HG03045 (cell line): ENCODE measurements at regions not wholly inside any gene's neighbourhood (a gene's known extent, or its start where the extent isn't known, plus 50 kb on each side); places are given as distances from the start of the nearest gene placed in this dataset.

Experiments
- ATAC-seq: cut with Tn5 transposase; IDR thresholded peaks from one replicate; pipeline ENCODE4 v1.9.1; 2021; ENCODE audit warnings: mild to moderate bottlenecking, moderate library complexity; ENCODE audit not compliant: unreplicated experiment

DNA sequence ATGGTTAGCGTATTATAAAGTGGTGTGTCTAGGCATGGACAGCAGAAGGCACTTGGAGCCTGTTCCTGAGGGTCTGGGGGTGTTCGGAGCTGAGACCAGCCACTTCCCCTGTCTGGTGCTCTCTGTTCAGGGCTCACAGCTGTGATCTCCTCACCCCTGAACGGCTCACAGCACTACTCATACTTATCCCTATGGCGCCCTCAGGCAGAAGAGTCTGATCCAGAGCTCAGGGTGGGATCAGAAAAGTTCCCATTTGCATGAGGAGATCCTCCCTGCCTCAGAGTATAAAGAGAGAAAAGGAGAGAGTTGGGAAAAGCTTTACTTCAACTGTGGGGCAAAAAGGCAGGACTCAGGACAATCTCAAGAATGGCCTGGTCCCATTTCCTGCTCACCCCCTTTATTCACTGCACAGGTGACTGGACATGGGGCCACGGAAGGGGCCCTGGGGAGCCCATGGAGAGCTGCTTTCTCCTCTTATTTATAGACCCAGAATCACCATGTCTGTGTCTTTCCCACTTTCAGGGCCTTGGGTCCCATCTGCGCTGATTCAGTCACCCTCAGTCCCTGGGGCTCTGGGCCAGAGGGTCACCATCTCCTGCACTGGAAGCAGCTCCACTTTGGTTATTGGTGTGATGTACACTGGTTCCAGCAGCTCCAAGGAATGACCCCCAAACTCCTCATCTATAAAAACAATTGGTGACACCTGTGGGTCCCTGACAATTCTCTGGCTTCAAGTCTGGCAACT lies 97.0 kb upstream of the TOP3B start:
- ATAC-seq = no peak

DNA sequence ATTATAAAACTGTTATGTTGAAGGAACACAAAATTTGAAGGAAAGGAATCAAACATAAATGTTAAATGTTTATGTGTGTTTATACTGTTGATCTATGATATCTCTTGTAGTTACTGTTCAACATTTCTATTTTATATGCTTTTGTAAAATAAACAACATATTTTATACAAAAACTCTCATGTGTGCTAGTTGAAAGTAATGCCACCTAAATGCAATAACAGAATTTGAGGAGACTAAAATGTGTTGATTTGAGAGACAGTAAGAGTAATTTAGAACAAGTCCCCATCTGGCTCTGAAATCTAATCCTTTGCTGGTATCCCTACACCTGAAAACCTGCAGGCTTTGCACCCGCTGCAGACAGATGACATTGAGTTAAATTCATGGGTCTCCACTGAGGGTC lies 95.7 kb upstream of the TOP3B start:
- no peak for ATAC-seq

DNA sequence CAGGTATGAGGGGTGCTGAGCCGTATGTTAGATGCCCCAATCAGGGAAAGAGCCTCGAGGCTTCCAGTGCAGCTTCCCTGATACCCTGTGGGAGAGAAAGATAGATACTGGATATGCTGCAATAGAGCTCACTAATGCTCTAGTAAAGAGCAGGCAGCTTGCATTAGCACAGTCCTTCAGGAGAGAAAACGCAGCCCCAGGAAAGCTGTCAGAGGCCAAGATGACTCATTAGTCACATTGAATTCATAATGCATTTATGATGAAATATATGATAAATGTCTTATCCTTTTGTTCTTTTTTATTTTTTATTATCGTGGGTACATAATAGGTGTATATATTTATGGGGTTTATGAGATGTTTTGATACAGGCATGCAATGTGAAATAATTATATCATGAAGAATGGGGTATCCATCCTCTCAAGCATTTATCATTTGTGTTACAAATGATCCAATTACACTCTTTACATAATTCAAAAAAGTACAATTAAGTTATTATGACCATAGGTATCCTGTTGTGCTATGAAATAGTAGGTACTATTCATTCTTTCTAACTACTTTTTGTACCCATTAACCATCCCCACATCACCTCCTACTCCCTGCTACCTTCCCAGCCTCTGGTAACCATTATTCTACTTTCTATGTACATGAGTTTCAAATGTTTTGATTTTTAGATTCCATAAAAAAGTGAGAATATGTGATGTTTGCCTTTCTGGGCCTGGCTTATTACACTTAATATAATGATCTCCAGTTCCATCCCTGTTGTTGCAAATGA lies 94.5 kb upstream of the TOP3B start:
- ATAC-seq = no peak

DNA sequence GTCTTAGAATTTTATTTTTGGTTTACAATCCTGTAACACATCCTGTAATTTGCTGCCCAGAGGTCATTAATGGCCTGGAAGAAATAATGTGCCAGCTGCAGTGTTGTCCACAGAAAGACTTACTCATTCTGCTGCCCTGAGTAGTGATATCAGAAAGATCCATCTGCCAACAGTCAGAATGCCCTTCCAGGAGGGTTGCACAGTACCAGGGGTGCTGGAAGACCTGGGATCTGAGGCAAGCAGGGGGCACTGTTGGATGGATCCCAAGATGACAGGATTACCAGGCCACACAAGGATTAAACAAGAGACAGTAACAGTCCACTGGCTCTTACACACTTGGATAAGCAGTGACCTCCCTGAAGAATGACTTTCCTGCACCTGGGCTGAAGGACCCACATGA lies 93.8 kb upstream of the TOP3B start:
- ATAC-seq = no peak

DNA sequence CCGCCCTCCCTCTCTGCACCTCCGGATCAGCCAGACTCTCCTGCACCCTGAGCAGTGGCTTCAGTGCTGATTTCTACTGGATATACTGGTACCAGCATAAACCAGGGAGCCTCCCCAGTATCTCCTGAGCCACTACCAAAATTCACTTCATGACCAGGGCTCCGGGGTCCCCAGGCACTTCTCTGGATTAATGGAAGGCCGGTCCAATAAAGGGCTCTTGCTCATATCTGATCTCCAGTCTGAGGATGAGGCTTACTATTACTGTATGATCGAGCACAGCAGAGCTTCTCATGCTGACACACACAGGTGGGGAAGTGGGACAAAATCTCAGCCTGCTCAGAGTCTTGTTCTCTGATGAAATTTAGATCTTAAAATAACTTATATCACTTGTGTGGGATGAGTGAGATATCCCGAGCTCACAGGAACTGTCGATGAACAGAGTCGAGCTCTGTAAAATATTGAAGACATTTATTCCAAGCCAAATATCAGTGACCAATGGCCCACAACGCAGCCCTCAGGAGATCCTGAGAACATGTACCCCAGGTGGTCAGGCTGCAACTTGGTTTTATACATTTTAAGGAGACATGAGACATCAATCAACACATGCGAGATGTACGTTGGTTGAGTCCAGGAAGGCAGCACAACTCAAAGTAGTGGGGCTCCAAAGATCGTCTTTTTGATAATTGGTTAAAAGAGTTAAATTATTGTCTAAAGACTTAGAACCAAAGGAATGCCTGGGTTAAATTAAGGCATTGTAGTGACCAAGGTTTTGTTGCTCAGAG lies 93.0 kb upstream of the TOP3B start:
- no peak for ATAC-seq

DNA sequence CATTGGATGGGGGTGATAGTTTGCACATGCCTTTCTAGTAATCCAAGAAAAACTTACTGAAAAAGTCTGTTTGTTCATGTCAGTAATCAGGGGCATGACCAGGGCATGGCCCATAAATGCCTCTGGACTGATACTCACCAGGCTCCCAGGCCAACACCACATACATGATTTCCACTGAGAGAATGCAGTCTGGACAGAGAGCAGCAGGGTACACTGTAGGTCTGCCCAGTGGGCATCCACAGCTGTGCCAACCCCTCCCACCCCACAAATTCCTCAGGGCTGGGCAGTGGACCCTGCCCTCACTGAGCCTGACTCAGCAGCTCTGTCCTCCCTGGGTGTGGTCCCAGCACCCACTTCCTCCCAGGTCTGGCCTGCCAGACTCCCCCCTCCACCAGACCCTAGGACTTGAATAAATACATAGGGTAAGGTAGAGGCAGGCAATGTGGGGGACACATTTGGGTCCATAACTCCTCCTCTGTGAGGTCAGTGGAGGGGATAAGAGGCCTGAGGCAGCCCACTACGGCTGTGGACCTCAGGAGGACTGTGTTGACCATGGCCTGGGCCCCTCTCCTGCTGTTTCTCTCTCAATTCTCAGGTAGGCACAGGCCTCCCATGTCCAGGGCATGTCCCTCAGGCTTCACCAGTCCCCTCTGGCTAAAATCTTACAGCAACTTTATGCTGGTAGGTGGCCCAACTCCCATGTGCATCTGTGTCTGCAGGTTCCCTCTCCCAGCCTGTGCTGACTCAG lies 92.2 kb upstream of the TOP3B start:
- no peak for ATAC-seq

DNA sequence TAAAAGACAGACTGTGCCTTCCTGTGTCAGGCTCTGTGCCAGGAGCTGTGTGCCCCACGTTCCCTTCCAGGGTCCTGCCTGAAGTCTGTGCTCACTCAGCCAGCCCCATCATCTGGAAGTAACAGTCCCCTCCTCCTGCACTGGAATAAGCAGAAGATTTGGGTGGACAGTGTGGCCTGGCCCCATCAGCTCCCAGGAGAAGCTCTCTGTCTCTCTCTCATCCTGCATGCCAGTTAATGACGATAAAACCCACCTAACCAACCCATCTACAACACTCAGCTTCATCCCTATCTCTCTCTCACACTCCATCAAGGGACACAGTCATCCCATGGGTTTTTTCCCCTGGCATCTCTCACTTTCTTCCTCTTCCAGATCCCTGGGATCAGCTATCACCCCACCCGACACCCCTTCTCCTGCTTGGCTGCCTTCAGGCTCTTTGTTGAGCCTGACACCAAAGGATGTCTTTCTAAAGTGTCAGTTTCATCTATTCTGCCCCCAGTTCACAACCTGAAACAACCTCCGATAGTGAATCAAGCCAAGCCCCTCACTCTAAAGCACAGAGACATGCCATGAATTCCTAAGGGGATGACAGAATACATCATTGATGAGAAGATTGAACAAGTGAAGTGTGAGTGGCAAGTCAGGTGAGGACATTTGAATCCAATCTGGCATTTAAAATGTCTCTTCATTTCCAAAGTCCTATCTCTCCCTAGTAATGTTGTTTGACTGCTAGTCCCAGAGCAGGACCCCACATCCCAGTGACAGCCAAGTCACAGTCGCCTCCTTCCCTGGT lies 91.4 kb upstream of the TOP3B start:
- no peak for ATAC-seq

DNA sequence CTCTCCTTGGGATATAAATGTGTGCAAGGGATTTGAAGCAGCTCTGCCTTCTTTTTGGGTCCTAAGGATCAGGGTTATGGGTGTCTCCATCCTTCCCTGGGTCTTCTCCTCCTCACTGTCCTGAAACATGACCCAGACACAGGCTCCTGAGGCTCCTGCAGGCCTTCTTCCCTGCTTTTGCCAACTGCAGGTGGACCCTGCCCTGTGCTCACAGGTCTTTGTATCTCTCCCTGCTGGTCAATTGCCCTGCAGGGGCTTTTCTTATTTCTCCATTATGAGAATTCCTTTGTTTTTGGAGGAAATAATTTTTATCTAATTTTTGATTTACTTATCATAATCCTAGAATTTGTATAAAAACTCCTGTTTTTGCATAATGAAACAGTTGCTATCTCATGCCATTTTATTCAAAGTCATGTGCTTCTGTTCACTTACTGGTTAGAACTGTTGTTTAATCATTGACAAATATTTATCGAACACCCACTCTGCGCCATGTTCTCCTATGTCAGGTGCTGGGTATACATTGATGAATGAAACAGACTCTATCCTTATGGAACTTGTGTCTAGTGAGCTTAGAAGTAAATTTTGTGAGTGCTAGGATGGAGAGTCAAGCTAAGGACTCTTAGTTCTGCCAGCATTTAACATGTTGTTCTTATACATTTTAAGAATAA lies 89.7 kb upstream of the TOP3B start:
- no peak for ATAC-seq

DNA sequence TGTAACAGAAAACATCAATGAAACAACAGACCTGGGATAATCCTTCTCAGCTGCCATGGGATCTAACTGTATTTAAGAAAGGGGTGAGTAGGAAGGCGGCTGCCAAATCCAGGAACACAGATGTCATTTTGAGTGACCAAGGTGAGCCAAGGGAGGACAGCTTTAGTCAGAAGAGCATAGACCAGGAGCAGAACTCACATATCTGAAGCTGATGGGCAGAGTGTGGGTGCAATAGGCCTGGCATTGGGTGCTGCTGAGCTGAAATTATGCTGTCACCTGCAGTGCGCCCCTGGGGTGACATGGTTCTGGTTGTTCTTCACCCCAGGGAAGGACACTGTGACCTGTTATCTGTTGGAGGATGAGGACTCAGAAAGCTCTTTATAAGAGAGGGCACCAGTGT lies 88.9 kb upstream of the TOP3B start:
- ATAC-seq = no peak

DNA sequence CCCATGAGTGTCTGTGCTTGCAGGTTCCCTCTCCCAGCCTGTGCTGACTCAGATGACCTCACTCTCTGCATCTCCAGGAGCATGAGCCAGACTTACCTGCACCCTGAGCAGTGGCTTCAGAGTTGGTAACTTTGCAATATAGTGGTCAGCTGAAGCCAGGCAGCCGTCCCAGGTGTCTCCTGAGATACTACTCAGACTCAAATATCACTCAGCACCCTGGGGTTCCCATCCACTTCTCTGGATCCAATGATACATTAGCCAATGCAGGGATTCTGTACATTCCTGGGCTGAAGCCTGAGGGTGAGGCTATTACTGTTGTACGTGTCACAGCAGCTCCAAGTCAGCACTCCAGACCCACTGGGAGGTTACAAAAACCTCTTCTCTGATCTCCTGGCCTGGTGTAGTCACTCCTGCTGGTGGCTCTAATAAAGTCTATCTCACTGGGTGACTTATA lies 87.8 kb upstream of the TOP3B start:
- no peak for ATAC-seq

DNA sequence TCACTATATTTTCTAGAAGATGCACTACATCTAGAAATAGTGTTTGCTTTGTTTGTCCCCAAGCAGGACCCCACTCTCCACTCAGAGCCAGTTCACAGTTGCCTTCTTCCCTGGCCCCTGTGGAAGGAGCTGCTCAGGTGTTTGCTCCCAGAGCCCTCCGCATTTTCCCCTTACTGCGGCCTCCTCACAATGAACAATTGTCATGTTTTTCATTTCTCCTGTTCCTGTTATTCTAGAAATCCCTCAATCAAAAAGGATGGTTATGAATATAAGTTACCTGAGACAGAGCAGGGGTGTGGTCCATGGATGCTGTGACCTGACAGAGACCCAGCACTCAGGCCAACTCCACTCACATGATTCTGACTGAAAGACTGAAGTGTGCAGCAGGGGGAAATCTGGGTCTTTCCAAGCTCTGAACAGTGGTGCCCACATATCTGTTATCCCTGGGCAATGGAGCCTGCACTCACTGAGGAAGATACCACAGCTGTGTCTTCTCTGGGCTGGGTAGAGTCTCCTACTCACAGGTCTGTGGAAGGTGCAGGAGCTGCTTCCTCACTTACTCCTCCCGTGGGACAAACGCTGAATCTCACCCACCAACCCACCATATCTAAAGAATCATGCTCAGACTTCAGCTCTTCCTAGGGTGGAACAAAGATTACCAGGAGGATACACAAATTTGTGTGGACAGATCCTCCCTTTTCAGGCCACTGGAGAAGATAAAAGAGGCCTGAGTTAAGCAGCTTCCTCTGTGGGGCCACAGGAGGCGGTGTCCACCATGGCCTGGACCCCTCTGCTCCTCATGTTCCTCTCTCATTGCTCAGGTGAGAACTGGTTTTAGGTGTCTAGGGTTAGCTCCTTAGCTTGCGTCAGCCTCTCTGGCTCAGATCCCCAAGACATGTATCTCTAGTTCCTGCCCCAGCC lies 87.1 kb upstream of the TOP3B start:
- ATAC-seq = no peak

DNA sequence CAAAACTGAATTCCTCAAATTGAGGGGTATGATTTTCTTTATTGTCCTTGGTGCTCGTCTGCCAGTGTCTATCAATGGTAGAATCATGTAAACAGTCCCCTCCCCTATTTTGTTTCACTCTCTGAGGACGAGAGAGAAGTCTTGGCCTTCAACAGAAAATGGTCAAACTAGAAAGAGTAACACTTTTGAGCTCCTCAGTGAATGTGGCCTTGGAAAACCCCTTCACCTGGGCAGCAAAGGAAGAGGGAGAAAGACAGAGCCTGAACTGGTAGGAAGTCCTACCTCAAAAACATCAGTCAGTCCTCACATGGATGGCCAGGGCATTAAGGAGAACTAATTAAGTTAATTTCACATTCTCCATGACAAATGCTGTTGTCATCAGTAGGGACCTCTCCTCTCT lies 86.1 kb upstream of the TOP3B start:
- ATAC-seq = no peak

DNA sequence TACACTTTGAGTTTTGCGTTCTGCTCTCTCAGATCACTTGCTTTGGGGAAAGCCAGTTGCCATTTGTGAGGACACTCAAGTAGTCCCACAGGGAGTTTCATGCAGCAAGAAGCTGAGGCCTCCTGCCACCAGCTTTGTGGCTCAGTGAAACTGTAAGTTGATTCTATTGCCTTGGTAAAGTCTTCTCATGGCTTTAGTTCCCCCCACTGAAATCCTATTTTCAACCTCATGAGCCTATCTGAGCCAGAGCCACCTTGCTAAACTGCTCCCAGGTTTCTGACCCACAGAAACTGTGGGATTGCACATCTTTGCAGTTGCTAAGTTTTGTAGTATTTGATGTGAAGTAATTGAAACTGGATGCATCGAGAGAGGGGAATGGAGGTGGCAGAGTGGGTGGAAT lies 85.4 kb upstream of the TOP3B start:
- ATAC-seq = no peak

DNA sequence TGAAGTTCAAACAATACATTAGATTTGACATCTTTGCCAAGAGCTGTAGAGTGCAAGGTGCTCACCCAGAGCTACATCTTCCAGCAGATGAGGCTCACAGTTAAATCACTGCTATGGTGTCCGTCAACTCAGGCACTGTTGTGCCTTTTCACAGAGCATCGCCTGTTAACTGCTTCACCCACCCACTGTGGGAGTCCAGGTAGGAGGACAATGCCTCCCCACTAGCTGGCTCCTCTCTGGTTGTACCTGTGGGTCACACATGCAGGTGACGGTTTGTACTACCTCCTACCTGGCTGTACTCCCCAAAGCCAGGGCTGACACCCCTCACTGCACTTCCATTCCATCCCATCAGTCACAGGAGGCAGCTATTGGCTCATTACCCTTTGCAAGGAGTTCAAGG lies 84.6 kb upstream of the TOP3B start:
- no peak for ATAC-seq

DNA sequence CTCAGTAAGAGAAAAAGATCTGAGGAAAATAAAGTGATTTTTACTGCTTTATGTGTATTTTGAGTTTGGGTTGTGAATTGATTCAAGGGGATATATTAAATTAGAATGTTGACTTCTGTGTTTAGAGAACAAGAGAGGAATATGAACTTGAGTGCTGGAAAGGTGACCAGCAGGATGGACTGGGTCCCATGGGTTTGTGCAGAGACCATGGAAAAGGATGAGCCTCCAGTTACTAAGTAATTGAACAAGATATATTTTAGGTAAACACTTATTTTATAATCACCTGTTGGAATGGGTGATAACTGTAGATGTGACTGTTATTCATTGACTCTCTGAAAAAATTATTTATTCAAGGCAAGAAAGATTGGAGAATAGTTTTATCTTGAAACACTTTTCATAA lies 82.0 kb upstream of the TOP3B start:
- no peak for ATAC-seq

DNA sequence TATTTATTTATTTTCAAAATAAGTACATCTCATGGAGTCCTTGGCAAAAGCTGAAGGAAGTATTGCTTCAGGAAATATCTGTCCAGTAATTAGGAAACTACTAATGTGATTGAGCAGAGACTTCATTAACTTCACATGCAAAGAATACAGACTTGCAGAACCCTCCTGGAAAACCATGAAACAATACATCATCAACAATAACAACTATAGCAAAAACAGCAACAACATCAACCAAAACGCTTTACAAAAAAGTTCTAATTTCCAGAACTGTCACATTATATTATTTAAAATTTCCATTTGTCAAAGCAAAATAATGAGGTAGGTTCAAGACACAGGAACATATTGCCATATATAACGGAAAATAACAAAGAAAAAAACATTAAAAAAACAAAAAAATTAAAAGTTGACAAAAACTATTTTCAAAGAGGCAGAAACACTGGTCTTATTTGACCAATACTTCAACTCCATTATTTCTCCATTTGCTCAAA lies 79.8 kb upstream of the TOP3B start:
- ATAC-seq = no peak

DNA sequence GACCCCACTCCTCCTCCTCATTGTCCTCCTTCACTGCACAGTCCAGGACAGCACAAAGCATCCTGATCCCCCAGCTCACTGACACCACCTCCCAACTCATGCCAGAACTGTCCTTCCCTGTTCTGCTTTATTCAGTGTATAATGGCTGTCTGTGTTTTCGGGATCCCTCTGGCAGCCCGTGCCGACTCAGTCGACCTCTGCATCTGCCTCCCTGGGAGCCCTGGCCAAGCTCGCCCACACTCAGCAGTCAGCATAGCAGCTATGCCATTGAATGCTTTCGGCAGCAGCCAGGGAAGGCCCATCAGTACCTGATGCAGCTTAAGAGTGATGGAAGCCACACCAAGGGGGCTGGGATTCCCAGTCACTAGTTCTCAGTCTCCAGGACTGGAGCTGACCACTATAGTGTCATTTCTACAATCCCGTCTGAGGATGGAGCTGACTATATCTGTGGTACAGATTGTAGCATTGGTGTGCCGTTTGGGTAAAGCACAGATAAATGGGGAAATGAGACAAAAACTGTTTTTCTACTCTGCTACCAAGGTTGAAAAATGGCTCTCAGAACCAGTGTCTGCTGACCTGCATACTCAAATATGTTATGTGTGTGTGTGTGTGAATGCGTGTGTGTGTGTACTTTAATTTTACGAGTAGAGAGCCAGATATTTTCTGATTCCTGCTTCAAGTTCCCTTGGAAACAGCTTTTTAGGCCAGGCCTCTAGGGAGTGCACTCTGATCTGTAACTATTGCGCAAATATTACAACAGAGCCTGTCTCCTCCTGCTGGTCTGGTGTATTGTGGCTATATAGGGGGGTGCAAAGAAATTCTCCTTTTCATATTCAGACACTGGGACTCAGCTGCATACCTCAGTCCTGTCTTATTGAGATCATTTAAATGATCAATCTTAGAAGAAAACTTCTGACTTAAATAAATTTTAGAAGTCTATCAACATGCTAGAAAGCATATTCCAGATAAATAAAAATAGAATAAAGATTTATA lies 78.8 kb upstream of the TOP3B start:
- no peak for ATAC-seq
